Stimulated activated CD4-positive, alpha-beta T cell treated with anti-CD3 and anti-CD28 coated beads, TNF-alpha, amount 100 ng/mL, for 24 hours (primary cell): ENCODE measurements at regions not wholly inside any gene's neighbourhood (a gene's known extent, or its start where the extent isn't known, plus 50 kb on each side); places are given as distances from the start of the nearest gene placed in this dataset.

Source experiments
- DNase-seq, 3 experiments: peaks; one replicate each; pipeline ENCODE4 v3.0.0-alpha.2; 2020; ENCODE audit warnings: low read depth in 3 of 3

- no peak for DNase-seq
These were observed 249.2 kb downstream of the CDC5L start for GRCh38 chr6:44636561-44637248.

DNA sequence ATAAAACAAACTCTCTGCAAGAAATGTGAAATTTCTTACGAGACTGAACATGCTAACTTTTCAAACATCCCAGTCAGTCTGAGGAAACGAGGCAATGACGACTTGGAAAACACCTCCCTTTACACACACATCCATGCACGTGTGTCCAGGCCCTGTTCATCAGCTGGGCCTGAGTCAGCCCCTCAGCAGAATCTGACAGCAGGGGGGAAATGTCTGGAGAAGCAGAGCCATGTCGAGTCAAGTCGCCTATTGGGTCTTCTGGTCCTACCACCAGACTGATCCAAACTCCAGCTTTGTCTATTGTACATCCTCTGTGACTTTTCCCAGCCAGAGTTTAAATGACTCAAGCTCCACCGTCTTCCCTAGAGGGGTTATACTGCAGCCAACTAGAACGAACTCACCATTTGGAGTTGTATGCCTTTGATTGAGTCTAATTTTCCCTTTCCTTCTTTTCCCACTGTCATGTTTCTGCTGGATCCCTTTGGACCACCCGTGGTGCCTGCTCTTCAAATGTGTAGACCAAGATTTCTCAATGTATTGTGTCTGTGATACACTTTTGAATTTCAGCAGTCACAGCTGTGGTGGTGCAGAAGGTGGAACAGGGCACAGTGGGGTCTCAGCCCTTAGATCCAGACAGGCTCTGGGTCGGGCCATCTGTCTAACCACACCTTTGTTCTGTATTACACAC is 254.0 kb downstream of the CDC5L start:
- peak in 1 of 3 experiments; percentile 7 for DNase-seq

DNA sequence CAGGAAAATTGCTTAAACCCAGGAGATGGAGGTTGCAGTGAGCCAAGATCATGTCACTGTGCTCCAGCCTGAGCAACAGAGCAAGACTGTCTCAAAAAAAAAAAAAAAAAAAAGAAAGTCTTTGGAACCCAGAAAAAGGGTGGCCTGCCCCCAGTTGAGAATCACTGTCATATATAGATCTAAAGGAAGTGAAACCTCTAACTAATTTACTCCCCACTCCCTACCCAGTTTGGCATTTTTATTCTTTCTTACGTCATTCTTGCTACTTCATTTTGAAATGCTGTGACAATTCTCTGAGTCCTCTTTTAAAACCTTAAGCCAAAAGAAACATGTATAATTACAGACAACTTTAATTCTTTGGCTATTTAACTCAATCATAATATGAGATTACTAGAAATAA is 254.8 kb downstream of the CDC5L start:
- no peak for DNase-seq

DNA sequence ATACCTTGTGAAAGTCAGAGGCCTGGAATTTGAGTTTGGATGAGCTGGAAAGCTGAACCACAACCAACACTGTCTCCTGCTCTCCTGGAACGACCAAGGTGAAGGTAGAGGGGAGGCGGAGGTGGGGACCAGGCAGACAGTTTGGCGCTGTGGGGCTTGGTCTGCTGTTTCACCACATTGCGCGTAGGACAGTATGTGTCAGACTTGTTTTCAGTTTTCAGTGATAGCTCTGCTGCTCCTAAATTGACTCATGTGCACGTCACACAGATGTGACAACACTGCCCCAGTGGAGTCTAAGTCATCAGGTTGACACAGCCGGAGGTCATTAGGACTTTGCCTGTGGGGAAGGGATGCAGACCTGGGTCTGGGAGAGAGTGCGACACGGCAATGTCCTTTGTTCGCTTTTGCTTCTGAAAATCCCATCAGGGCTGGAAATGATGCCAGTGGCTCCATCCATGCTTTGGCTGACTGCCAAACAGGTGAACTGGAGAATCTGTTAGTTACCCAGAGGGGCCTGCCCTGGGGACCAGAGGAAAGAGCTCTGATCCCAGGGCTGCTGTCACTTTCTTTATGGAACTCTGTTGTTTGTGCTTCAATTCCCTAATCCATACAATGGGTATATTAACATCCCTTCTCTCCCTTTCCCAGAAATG is 255.5 kb downstream of the CDC5L start:
- DNase-seq: peak; percentile 14 to 56 (median 33)

DNA sequence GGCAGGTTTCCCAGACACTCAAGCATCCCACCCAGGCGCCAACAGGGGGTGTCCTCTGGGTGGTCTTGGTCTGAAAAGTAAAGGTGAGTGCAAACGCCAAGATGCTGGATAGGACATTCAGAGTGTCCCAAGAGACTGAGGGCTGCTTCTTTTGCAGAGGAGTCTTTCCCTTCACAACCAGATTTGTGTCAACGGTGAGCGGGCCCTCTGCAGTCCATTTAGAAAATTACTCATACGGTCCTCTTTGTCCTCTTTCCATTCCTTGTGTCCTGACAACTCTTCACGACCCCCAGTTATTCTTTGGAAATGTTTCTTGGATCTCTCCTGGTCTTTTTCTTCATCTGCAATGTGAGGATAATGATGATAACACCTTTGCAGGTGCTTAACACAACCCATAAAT is 257.8 kb downstream of the CDC5L start:
- DNase-seq: no peak

DNA sequence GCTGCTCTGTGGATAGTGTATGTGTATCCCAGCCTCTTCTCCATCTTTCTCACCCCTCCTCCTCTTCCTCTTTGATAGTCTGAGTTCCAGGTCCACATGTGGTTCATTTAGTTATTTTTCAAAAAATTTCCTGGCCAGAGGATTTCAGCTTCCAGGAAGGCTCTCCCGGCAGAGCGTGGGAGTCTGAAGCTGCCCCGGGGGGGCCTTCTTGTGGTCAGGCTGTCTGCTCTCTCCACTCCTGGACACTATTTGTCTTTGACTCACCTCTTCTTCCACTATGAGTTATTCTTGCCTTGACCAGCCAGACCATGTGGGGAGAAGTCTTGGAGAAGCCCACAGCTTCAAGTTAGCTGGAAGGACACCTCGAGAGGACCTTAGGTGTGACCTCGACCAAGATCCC is 258.8 kb downstream of the CDC5L start:
- no peak for DNase-seq

GRCh38 chr6:44649365-44650025 is 262.0 kb downstream of the CDC5L start:
- no peak for DNase-seq

DNA sequence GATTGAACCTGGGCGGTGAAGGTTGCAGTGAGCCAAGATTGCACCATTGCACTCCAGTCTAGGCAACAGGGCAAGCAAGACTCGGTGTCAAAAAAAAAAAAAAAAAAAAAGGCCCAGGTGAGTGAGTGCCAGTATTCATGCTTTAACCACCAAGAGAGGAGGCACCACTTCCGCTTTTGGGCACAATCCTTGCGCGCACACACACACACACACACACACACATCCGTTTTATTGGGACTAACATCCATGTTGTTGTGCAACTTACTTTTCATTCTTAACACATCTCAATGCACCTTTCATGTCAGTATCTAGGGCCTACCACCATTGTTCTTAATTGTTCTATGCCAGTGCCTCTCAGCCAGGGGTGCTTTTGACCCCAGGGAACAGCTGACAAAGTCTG is 263.0 kb downstream of the CDC5L start:
- no peak for DNase-seq

- no peak for DNase-seq
These were observed 263.4 kb downstream of the CDC5L start for GRCh38 chr6:44650947-44651346.

GRCh38 chr6:44651604-44652003 is 264.1 kb downstream of the CDC5L start:
- DNase-seq: no peak

- no peak for DNase-seq
These were observed 265.0 kb downstream of the CDC5L start for GRCh38 chr6:44652547-44652946.

DNA sequence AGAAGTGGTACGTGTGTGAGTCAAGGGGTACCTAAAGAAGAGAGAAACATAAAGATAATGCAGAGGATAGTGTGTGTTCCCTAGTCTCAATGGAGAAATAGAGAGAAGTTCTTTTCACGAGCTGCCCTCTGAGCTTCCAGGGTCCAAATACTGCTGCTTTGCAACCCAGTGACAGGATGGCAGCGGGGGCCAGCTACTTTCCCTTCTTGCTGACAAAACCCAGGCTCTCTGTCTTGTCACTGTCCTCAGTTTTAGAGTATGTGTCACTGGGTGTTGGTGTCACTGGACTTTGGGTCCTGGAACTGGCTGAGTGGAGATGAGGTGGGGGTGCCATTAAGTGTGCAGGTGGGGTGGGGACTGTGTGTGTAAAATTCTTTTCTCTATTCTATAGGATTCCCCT is 265.6 kb downstream of the CDC5L start:
- DNase-seq: no peak

- DNase-seq: no peak
These were observed 266.3 kb downstream of the CDC5L start for GRCh38 chr6:44653761-44654218.

- peak; percentile 52 to 72 (median 54) for DNase-seq
These were observed 268.2 kb downstream of the CDC5L start for GRCh38 chr6:44655412-44656342.

GRCh38 chr6:44656691-44657090 is 269.2 kb downstream of the CDC5L start:
- no peak for DNase-seq

GRCh38 chr6:44657206-44657819 is 269.8 kb downstream of the CDC5L start:
- no peak for DNase-seq

DNA sequence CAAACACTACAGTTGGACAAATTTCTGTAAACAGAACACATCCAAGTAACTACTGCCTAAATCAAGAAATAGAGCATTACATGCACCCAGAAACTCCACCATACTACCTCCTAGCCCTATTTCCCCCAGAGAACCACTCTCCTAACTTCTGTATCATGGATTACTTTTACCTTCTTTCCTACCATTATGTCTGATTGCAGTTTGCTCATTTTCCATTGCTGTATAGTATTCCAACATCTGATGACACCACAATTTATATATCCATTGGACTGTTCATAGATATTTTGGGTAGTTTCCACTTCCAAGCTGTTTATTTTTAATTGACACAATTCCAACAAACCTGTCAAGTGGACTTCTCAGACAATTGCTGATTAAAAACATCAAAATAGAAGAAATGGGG is 271.1 kb downstream of the CDC5L start:
- no peak for DNase-seq

GRCh38 chr6:44659726-44660125 is 272.2 kb downstream of the CDC5L start:
- DNase-seq: no peak

DNA sequence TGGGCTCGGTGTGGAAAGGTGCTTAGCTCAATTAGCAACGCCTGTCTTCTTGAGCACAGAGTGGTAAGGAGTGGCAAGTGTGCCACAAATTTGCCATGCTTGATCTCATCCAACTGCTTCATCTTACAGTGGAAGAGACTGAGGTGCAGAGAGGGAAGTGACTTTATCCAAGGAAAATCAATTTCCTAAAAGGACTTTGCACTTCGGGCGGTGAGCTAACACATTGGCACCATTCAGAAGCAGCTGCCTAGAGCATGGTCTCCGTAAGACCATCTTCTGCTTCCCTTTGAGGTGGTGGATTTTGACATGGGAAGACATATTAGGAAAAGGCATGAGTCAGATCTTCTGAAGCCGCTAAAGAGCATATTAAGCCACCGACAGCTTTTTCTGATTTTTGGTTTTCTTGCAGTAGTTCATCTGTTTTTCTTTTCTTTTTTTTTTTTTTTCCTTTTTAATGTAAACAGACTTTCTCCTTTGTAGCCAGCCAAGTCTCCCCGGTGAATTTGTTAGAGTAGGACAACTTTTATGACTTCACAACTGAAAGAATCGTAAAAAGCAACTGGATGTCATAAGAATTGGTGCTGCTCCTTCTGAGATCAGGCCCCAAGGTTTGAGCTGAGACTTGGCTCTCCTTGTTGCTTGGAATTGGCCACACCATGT is 273.2 kb downstream of the CDC5L start:
- DNase-seq: no peak
